ENCODE measurements at regions not wholly inside any gene's neighbourhood (a gene's known extent, or its start where the extent isn't known, plus 50 kb on each side); places are given as distances from the start of the nearest gene placed in this dataset.
"Not testable (repeated sequence)": the region's sequence is repeated elsewhere in the genome, so short reads cannot be mapped to it uniquely, and the experiment has no call there.

DNA sequence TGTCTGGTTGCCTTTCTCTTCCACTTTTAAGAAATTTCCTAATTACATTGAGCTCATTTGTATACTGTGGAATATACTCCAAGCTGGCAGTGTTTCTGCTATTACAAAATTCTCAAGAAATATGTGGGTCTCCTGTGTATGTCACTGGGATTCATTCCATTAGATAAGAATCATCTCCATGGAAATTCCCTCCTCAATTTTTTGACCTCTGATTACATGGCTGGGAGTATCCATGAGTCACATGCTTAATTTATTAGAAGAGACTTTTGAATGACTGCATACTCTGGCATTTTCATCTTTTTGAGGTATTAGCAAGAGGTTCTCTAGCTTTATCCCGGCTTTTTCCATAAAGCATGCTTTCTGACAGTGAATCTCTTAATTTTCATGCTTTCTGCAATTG lies 665.5 kb upstream of the CNTNAP5 start:
- DNase-seq, result no peak

DNA sequence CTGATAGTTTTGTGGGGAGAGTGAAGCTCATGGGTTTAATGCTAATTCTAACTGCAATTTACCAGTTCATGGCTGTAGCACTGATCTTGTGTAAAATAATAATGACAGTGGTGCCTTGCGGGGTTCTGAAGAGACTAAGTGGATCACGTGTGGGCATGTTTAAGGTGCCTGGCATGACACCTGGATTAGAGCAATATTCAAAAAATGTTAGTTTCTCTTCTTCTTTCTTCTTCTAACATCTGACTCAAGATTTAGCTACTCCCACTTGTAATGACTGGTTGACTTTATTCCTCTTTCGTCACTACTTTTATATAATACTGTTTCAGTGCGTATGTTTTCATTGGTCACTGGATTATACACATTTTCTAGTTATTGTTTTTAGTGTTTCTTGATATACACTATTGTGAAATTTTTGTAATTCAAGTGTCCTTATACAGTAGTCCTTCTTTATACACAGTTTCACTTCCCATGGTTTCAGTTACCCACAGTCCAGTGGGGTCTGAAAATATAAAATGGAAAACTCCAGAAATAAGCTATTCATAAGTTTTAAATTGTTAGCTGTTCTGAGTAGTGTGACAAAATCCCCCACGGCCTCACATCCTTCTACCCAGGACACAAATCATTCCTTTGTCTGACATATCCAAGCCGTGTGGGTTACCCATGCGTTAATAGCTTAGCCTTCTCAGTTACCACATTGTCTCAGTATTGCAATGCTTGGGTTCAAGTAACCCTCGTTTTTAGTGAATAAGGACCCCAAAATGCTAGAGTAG lies 662.2 kb upstream of the CNTNAP5 start:
- DNase-seq, result no peak

DNA sequence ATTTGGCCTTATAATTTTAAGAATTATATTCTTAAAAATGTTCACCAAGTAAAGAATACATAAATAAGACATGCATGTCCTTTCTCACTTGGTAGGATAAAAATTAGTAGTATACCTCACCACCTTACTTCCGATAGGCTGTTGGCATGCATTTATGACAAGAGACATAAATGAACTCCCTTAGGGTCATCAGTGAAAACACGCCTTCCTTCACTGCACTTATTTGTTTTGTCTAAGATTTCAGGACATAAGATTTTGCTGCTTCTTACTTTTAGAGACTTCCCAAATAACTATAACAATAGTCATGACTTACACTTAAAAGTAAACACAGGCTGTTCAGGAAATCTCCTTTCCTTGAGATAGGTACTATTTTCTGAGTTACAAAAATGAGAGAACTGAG lies 661.3 kb upstream of the CNTNAP5 start:
- DNase-seq, result no peak

DNA sequence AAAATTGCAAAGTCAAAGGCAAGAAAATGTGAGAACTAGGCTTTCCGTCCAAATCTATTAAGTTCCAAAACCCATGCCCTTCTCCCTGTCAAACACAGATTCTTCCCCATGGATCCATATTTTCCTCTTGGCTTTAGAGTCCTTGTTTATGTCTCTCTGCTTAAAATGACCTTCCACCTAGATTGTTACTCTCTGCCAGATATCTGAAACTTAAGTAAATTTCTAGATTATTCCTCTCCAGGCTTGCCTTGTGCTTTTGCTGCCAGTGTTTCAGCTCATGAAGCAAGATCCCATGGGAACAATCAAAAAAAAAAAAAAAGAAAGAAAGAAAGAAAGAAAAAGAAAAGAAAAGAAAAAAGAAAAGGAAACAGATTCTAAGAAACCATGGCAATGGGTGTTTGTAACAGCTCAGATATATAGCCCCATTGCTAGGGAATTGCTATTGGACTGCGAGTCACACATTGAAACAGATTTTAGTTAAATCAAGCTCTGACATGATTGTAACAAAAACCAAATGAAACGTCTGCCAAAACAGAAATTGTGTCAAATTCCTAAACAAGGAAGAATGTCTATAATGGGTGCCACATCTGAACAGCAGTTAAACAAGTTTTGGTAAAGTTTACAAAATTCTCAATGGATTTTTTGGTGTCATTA lies 660.7 kb upstream of the CNTNAP5 start:
- no peak for DNase-seq

DNA sequence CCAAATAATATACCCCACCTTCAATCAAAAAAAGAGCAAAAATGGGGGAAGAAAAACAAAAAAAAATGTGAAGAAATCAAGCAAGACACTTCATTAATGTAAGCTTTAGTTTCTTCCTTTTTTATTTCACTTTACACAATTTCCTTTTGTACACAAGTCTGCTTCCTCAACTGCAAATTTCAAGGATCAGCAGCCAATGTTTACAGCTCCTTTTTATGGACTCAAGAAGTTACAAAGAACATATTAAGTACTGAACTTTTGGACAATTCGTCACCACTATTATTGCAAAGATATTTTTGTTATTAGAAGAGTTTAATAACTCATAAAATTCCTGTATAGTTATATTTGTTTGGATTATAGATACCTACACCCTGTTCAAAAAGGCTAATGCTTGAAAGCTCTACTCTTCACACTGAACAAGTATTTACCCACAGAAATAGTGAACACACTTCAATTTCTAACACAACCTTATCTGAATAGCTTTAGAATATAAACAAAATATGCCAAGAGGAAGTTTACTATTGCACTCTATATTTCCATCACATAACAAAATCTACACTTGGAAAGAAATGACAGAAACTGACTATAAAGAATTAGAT lies 658.7 kb upstream of the CNTNAP5 start:
- DNase-seq, result no peak

DNA sequence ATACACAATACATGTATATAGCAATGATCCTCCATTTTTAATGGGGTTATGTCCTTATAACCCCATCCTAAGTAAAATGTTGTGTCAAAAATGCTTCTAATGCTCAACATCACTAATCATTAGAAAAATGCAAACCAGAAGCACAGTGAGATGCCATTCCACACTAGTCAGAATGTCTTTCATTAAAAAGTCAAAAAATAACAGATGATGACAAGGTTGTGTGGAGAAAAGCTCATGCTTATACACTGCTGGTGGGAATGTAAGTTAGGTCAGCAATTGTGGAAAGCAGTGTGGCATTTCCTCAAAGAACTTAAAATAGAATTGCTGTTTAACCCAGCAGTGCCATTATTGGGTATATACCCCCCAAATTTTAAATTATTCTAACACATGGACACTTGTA lies 654.9 kb upstream of the CNTNAP5 start:
- DNase-seq, result no peak

DNA sequence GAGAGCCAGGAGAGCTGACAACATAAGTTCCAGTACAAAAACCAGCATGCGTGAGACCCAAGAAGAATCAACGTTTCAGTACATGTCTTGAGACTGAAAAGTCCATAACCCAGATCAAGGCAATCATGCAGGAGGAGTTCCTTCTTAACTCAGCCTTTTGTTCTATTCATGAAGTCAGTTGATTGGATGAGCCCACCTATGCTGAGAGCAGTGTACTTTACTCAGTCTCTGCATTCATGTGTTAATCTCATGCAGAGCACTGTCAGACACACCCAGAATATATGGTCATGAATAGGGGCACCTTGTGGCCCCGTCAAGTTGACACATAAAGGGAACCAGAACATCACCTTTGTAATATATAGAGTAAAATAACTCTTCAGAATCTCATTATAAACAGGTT lies 653.6 kb upstream of the CNTNAP5 start:
- DNase-seq, result no peak

DNA sequence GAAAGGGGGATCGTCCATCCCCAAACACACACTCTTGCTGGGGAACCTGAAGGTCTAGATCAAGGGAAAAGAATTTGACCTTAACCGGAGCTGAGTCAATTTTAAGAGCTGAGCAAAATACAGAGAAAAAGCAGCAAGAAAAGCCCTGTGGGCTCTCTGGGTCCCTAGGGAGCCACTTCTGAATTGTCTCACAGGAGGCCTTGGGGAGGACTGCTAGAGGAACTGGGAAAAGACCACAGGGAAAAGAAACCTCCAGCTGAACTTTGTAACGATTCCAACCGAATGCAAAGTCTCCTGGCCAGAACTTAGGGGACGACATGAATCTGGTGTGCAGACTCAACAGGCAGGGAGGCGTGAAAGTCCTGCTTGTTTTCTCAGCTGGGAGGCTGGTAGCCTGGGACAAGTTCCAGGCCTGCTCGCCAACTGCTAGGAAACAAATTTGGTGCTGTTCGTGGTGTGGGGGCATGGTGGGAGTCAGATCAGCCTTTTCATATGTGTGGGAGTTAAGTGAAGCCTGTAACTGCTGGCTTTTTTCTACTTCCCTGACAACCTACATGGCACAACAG lies 644.6 kb upstream of the CNTNAP5 start:
- DNase-seq, result no peak

DNA sequence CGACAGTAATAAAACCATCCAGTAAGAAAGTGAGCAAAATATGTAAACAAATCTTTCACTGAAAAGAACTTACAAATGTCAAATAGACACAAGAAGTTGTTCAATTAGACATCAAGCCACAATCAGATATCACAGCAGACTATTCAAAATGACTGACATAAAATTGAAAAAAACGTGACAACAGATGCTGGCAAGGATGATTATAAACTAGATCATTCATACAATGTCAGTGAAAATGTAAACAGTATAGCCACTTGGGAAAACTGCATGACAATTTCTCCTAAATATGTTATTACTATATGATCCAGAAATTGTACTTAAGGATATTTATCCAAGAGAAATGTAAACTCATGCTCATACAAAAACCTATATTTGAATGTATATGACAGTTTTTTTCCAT lies 609.4 kb upstream of the CNTNAP5 start:
- DNase-seq, result no peak

DNA sequence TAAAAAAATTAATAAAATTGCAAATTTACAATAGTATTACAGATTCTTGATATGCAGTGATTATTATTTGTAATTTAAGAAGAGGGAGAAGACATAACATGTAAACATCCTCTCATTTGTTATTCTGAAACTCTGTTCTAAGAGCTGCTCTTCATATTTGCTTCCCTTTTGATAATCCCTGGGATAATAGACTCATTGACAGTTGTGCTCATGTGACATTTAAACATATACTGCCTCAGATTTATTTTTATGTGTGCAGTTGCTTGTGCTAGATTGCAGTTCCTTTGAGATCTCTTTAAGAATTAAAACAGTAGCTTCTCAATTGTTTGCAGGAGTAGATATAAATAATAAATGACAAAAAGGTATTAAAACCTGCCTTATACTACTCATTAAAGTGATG lies 605.1 kb upstream of the CNTNAP5 start:
- DNase-seq, result no peak

DNA sequence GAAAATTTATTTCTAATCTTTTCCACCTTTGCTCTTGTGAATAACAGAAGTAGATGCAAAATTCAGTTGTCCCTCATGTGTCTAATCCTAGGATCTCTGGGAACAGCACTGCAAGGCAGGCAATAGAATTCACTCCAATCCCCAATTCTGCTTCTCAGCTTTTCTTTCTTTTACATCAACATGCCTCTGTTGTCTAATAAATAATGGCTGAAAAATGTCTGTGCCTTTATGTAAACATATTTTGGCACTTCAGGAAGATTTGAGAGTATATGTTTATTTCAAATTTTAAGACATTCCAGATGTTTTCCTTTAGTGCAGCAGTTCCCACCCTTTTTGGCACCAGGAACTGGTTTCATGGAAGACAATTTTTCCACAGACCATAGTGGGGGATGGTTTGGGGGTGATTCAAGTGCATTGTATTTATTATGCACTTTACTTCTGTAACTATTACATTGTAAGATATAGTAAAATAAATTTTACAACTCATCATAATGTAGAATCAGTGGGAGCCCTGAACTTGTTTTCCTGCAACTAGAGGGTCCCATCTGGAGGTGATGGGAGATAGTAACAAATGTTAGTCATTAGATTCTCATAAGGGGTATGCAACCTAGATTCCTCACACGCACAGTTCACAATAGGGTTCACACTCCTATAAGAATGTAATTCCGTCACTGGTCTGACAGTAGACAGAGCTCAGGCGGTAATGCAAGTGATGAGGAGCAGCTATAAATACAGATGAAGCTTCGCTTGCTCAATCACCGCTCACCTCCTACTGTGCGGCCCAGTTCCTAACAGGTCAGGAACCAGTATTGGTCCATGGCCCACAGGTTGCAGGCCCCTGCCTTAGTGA lies 590.3 kb upstream of the CNTNAP5 start:
- DNase-seq, result no peak

DNA sequence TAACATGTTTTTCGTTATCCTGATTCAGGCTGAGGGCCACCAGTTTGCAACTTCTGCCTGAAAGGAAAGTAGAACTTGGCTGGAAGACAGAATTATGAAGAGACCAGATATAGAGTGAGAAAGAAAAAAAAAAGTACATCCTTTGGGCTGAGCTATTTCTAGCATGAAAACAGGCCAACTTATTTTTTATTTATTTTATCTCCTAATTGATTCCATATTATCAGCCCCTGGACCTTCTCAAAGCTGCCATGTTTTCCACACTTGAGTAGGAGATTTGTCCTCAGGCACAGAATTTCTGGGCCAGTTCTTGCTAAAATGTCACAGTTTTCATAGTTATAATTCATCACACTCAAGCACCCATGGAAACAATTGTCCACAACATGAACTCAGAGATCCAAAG lies 586.8 kb upstream of the CNTNAP5 start:
- DNase-seq, result no peak

DNA sequence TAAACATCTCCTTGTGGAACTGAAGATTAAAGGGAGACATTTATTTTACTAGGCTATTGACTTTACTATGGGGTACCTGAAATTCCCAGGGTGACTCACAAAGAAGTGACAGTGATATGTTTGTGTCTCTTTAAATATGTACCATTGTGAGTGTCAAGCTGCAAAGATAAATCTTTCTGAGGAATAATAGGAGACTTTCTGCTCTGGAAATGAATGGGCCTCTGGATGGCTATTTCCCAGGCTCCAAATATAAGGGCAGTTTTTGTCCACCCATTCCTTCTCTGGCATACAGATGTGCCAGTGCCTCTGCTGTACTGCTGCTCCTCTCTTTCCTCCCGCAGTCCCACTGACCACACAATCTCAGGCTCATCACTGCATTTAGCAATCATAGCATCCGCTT lies 586.4 kb upstream of the CNTNAP5 start:
- DNase-seq, result no peak

DNA sequence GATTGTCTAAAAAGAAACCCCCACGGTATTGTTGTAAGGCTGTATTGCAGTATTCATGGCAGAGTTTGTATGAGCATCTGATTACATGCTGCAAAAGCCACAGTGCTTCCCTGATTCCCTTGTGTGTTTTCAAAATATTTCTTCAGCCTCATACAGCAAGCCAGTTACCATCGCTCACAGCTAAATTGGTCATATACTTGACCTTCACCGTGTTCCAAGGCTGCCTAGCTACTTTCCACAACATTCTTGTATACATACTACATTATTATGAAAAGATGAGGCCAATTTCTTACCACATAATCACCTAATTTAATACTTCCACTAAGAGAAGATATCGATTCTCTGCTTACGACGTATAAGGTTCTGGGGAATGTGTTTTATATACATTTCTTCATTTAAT lies 576.3 kb upstream of the CNTNAP5 start:
- DNase-seq, result no peak

DNA sequence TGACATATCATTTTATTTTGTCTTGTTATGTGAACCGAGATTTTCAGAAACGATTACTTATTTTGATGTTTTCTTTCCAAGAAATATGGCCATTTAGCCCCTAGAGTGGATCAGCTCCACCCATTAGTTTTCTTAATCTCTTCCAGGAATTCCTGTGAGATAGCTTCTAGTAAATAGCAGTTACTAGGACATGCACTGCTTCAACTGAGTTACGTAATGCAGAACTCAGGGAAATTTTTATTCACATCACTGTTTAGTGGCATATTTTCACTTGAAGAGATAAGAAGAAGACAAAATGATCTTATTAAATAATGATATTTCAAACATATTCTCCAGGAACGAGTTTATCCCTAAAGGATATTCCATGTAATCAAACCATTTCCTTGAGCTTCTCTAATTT lies 573.5 kb upstream of the CNTNAP5 start:
- DNase-seq, result no peak

DNA sequence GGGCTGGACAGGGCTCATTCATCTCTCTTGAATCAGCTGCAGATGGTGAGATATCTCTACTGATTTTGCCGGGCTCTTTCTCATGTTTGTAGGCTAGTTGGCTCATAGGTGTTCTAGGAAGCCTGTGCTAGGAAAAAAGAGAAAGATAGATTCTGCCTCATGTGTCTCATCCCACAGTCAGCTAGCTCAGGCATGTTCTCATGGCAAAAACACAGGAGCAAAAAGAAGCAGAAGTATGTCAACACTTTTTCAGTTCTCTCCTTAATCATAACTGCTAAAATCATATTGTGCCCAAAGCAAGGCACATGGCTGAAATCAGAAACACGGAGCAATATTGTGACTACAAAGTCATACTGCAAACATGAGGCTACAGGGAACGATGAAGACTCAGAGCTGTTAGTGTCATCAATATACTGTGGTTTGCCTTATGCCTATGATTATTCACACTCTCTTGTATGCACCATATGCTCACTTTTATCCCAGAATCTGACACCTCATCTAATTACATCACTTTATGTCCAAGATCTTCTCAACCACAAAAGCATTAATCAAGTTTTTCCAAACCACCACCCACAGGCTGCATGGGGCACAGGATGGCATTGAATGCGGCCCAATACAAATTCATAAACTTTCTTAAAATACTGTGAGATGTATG lies 571.9 kb upstream of the CNTNAP5 start:
- DNase-seq, result no peak

DNA sequence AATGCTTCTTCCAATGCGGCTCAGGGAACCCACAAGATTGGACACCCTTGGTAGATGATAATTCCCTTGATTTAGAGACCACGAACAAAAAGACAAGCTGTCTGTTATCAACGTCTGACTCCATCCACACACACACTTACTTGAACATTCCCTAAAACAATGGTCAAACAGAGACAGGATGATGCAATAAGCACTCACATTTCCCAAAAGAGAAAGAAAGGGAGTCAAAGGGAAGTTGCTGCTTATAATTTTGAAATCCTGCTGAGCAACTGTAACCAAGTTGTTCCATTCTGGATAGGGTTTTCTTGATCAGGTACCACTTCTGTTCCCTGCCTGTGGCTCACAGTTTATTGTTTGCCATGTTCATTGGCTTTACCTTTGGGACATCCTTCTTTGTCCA lies 571.3 kb upstream of the CNTNAP5 start:
- no peak for DNase-seq

DNA sequence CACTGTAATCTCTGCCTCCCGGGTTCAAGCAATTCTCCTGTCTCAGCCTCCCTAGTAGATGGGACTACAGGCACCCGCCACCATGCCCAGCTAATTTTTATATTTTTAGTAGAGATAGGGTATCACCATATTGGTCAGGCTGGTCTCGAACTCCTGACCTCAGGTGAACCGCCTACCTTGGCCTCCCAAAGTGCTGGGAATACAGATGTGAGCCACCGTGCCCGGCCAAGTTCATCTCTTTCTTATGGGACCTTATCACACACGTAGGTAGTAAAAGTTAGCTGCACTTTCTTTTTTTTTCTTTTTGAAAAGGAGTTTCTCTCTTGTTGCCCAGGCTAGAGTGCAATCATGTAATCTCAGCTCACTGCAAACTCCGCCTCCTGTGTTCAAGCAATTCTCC lies 569.9 kb upstream of the CNTNAP5 start:
- DNase-seq, result not testable (repeated sequence)

DNA sequence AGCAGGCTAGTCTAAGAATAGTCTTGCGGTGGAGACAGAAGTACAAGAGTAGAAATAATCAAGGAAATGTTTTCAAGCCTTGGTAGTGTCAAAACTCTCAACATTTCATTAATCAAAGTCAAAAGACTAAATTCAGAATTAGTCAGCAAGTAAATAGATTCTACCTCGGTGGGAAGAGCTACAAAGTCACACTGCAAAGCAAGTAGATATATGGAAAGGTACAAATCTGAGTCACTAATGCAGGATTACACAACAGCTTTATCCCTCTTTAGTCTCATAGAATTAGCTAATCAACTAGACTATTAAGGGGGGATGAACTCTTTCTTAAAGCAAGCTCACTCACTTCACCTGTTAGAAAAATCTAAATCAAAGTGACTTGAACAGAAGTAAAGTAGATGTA lies 568.7 kb upstream of the CNTNAP5 start:
- DNase-seq, result no peak

DNA sequence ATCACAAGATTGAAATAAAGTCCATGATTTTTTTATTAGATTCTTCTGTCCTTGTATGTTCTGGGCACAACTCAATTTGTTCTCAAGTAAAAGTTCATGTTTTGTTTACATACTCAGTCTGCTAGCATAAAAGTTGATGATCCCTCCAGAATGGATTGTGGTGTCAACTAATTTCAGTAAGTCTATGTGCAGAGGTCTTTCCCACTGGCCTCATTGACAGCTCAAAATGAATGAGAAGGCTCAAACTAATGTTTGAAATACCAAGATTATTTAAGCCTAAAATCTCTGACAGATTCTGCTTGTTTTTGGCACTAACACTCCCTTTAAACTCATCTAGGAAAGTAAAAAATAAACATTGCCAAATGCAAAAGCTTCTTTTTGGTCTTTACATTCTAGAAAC lies 561.2 kb upstream of the CNTNAP5 start:
- DNase-seq, result no peak

DNA sequence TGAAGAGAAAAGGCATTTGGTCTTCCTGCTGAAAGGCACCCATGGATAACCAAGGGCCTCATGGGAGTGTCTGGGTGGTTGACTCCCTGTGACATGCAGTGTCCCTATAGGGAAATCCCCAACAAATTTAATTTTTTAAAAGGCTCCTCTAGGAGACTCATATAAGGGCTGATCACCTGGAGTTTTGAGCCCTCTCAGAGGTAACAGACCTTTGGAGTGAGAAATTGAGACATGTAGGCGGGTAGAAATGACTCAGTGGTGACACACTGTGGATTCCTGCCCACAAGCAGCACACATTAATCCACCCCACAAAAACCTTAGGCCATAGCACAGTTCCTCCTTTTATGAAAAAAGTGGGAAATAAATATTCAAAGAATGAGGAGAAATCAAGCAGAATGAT lies 557.0 kb upstream of the CNTNAP5 start:
- no peak for DNase-seq

DNA sequence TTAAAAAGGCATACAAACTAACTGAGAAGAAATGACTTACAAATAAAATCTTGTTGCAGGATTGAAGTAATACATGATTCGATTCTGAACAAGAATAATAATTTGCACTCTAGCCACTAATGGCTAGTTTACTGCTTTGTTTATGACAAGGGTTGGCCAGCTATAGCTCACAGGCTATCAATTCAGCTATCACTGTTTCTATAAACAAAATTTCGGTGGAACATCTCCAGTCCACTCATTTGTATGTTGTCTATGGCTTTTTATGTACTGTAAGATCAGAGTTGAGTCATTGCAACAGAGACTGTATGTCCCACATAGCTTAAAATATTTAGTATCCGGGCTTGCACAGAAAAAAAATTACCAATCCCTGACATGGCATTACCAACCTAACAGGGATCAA lies 543.7 kb upstream of the CNTNAP5 start:
- no peak for DNase-seq

DNA sequence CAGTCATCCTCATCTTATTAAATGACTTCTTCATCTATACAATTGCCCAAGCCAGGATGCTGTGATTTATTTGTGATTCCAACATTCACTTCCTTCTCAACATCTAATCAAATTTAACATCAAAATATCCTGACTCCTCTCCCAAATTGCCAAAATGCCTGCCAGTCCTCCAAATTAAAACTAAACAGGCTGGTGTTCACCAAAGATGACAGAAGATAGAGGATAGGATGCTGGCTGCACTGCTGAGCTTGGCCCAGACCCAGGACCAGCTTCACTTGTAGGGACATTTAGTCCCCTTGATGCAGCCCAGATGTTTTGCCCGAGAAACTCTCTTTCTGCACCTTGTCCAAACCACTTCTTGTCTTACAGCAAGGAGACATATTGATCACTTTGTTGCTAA lies 540.0 kb upstream of the CNTNAP5 start:
- DNase-seq, result no peak

Measured in hematopoietic multipotent progenitor cell treated with erythropoietin and hydrocortisone succinate and interleukin-3 and kit ligand, for 8 days (in vitro differentiated cells).